WTC11 (cell line): ENCODE measurements at regions not wholly inside any gene's neighbourhood (a gene's known extent, or its start where the extent isn't known, plus 50 kb on each side); places are given as distances from the start of the nearest gene placed in this dataset.

Source experiments
- ATAC-seq: fragments of 200-7000 bp; cut with Tn5 transposase; 2 replicates; pipeline ENCODE4 v1.10.0; 2021; ENCODE audit warnings: mild to moderate bottlenecking, moderate library complexity
- CTCF ChIA-PET: fragments of 300-600 bp; sonication (Branson Sonifier 250); formaldehyde crosslinking; loops from one replicate; lab custom pipeline; 2021; ENCODE audit warnings: antibody characterized with exemption; lab: Charles Lee
- POLR2A ChIA-PET: fragments of 350-600 bp; sonication (Branson Sonifier 250); formaldehyde crosslinking; loops from one replicate; lab custom pipeline; 2021; ENCODE audit warnings: antibody characterized with exemption; lab: Charles Lee
- DNase-seq: peaks from one replicate; pipeline ENCODE4 v3.0.0; 2021; ENCODE audit warnings: low spot score
- H3K27ac Mint-ChIP-seq: 2 replicates; pipeline ENCODE4 v1.8.0; 2021; ENCODE audit warnings: mixed read lengths
- H3K27me3 Mint-ChIP-seq: 2 replicates; pipeline ENCODE4 v1.8.0; 2021; ENCODE audit warnings: low read depth, mild to moderate bottlenecking, moderate library complexity, mixed read lengths
- H3K36me3 Mint-ChIP-seq: 2 replicates; pipeline ENCODE4 v1.8.0; 2021; ENCODE audit warnings: mixed read lengths
- H3K4me1 Mint-ChIP-seq: 2 replicates; pipeline ENCODE4 v1.8.0; 2022; ENCODE audit warnings: mixed read lengths
- H3K4me3 Mint-ChIP-seq: 2 replicates; pipeline ENCODE4 v1.8.0; 2021; ENCODE audit warnings: mild to moderate bottlenecking, moderate library complexity, mixed read lengths
- H3K9me3 Mint-ChIP-seq: 2 replicates; pipeline ENCODE4 v1.8.0; 2021; ENCODE audit warnings: mixed read lengths
- ATF1 ChIP-seq: sonication (generic); formaldehyde crosslinking; IDR thresholded peaks from 2 replicates; pipeline ENCODE4 v1.8.1; 2023; ENCODE audit warnings: mild to moderate bottlenecking, moderate library complexity, missing genetic modification reagents
- CBFB ChIP-seq: sonication (generic); formaldehyde crosslinking; IDR thresholded peaks from 2 replicates; pipeline ENCODE4 v1.8.1; 2022; ENCODE audit warnings: mild to moderate bottlenecking, low read depth, missing genetic modification reagents
- CREM ChIP-seq: sonication (generic); formaldehyde crosslinking; IDR thresholded peaks from 2 replicates; pipeline ENCODE4 v1.8.1; 2022; ENCODE audit warnings: mild to moderate bottlenecking, missing genetic modification reagents, moderate library complexity
- EMX1 ChIP-seq: fragments of 250-450 bp; sonication (Bioruptor Pico); IDR thresholded peaks from 2 replicates; pipeline ENCODE4 v1.8.0; 2021; ENCODE audit warnings: mild to moderate bottlenecking
- FOXP1 ChIP-seq: sonication (generic); formaldehyde crosslinking; IDR thresholded peaks from 2 replicates; pipeline ENCODE4 v1.8.0; 2022; ENCODE audit warnings: missing genetic modification reagents, mild to moderate bottlenecking, moderate library complexity, borderline replicate concordance
- GRHL2 ChIP-seq: fragments of 250-450 bp; sonication (Bioruptor Pico); IDR thresholded peaks from 2 replicates; pipeline ENCODE4 v1.8.0; 2022; ENCODE audit warnings: mild to moderate bottlenecking, moderate library complexity; ENCODE audit not compliant: insufficient replicate concordance, severe bottlenecking
- HMGA2 ChIP-seq: fragments of 250-450 bp; sonication (Bioruptor Pico); IDR thresholded peaks from 2 replicates; pipeline ENCODE4 v1.4.0; 2021; ENCODE audit warnings: mild to moderate bottlenecking, moderate library complexity
- JUN ChIP-seq: sonication (generic); formaldehyde crosslinking; IDR thresholded peaks from 2 replicates; pipeline ENCODE4 v1.8.0; 2023; ENCODE audit warnings: mild to moderate bottlenecking, missing genetic modification reagents
- KAT7 ChIP-seq: sonication (generic); formaldehyde crosslinking; IDR thresholded peaks from 2 replicates; pipeline ENCODE4 v1.8.1; 2023; ENCODE audit warnings: missing genetic modification reagents, mild to moderate bottlenecking, borderline replicate concordance
- NFATC4 ChIP-seq: fragments of 250-450 bp; sonication (Bioruptor Pico); IDR thresholded peaks from 2 replicates; pipeline ENCODE4 v1.9.0; 2021; ENCODE audit warnings: mild to moderate bottlenecking
- NR2C2 ChIP-seq: sonication (generic); formaldehyde crosslinking; IDR thresholded peaks from 2 replicates; pipeline ENCODE4 v1.8.0; 2022; ENCODE audit warnings: mild to moderate bottlenecking, missing genetic modification reagents
- RELA ChIP-seq: sonication (generic); formaldehyde crosslinking; IDR thresholded peaks from 2 replicates; pipeline ENCODE4 v1.8.1; 2022; ENCODE audit warnings: missing genetic modification reagents, mild to moderate bottlenecking, borderline replicate concordance
- RORB ChIP-seq: fragments of 250-450 bp; sonication (Bioruptor Pico); IDR thresholded peaks from 2 replicates; pipeline ENCODE4 v1.9.0; 2021; ENCODE audit warnings: mild to moderate bottlenecking
- SMAD4 ChIP-seq: sonication (generic); formaldehyde crosslinking; IDR thresholded peaks from 2 replicates; pipeline ENCODE4 v1.8.0; 2022; ENCODE audit warnings: mild to moderate bottlenecking, missing genetic modification reagents
- SP1 ChIP-seq: sonication (generic); formaldehyde crosslinking; conservative IDR thresholded peaks from 2 replicates; pipeline ENCODE4 v1.8.1; 2022; ENCODE audit warnings: missing genetic modification reagents
- TEAD1 ChIP-seq: sonication (generic); formaldehyde crosslinking; IDR thresholded peaks from 2 replicates; pipeline ENCODE4 v1.8.0; 2022; ENCODE audit warnings: mild to moderate bottlenecking, missing genetic modification reagents
- TEAD4 ChIP-seq: sonication (generic); formaldehyde crosslinking; IDR thresholded peaks from 2 replicates; pipeline ENCODE4 v1.8.0; 2022; ENCODE audit warnings: mild to moderate bottlenecking, missing genetic modification reagents
- ZNF138 ChIP-seq: sonication (generic); formaldehyde crosslinking; conservative IDR thresholded peaks from 2 replicates; pipeline ENCODE4 v1.8.1; 2022; ENCODE audit warnings: mild to moderate bottlenecking, moderate library complexity, missing genetic modification reagents
- ZNF263 ChIP-seq: sonication (generic); formaldehyde crosslinking; IDR thresholded peaks from 2 replicates; pipeline ENCODE4 v1.8.1; 2022; ENCODE audit warnings: low read depth, mild to moderate bottlenecking, moderate library complexity, missing genetic modification reagents
- ZNF317 ChIP-seq: sonication (generic); formaldehyde crosslinking; IDR thresholded peaks from 2 replicates; pipeline ENCODE4 v1.8.1; 2023; ENCODE audit warnings: low read depth, mild to moderate bottlenecking, moderate library complexity, missing genetic modification reagents, borderline replicate concordance
- ZNF671 ChIP-seq: fragments of 250-450 bp; sonication (Bioruptor Pico); IDR thresholded peaks from 2 replicates; pipeline ENCODE4 v1.8.0; 2021; ENCODE audit warnings: mild to moderate bottlenecking
- TF ChIP-seq, protein P1 (sequence below): sonication (generic); formaldehyde crosslinking; IDR thresholded peaks from 2 replicates; pipeline ENCODE4 v1.8.0; 2022; ENCODE audit warnings: mild to moderate bottlenecking, missing genetic modification reagents
- TF ChIP-seq, protein P2 (sequence below): fragments of 250-450 bp; sonication (Bioruptor Pico); IDR thresholded peaks from 2 replicates; pipeline ENCODE4 v1.8.0; 2021; ENCODE audit warnings: mild to moderate bottlenecking
- TF ChIP-seq, protein P3 (sequence below): sonication (generic); formaldehyde crosslinking; IDR thresholded peaks from 2 replicates; pipeline ENCODE4 v1.8.1; 2022; ENCODE audit warnings: low read depth, missing genetic modification reagents, borderline replicate concordance
- TF ChIP-seq, protein P4 (sequence below): sonication (generic); formaldehyde crosslinking; IDR thresholded peaks from 2 replicates; pipeline ENCODE4 v1.8.1; 2023; ENCODE audit warnings: mild to moderate bottlenecking, missing genetic modification reagents, moderate library complexity
- TF ChIP-seq, protein P5 (sequence below): sonication (generic); formaldehyde crosslinking; IDR thresholded peaks from 2 replicates; pipeline ENCODE4 v1.8.0; 2023; ENCODE audit warnings: mild to moderate bottlenecking, missing genetic modification reagents
- TF ChIP-seq, protein P6 (sequence below): sonication (generic); formaldehyde crosslinking; IDR thresholded peaks from 2 replicates; pipeline ENCODE4 v1.8.1; 2022; ENCODE audit warnings: low read depth, mild to moderate bottlenecking, moderate library complexity, missing genetic modification reagents, borderline replicate concordance
- TF ChIP-seq, protein P7 (sequence below): sonication (generic); formaldehyde crosslinking; IDR thresholded peaks from 2 replicates; pipeline ENCODE4 v1.8.0; 2022; ENCODE audit warnings: mild to moderate bottlenecking, missing genetic modification reagents
- TF ChIP-seq, protein P8 (sequence below): sonication (generic); formaldehyde crosslinking; IDR thresholded peaks from 2 replicates; pipeline ENCODE4 v1.8.0; 2023; ENCODE audit warnings: missing genetic modification reagents

DNA sequence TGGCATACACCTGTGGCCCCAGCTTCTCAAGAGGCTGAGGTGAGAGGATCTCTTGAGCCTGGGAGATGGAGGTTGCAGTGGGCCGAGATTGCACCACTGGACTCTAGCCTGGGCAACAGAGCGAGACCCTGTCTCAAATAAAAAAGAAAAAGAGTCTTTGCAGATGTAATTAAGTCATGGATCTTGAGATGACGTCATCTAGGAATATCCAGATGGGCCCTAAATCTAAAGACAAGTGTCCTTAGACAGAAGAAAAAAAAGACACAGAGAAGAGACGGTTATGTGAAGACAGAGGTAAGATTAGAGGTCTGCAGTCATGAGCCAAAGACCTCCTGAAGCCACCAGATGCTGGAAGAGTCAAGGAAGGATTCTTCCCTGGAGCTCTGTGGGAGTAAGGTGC is 74.3 kb downstream of the RHOB start:
- H3K27ac Mint-ChIP-seq = no peak overlapping the region
- peaks cover 4% of the 10 kb centered on the region for H3K9me3 Mint-ChIP-seq
- CTCF ChIA-PET = interaction anchor here (1.0 kb wide), 1 partner anchor 71 kb away, joined by 3 read pairs; no protein-coding TSS in a partner anchor
- DNase-seq (no peak), ATAC-seq (no peak)
- POLR2A ChIA-PET = no interaction called here
- no peak for TF ChIP-seq EMX1 (CRISPR knock-in tag)
- TF ChIP-seq, protein P1, sequence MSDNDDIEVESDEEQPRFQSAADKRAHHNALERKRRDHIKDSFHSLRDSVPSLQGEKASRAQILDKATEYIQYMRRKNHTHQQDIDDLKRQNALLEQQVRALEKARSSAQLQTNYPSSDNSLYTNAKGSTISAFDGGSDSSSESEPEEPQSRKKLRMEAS (CRISPR knock-in tag) = no peak
- no peak for TF ChIP-seq FOXP1 (CRISPR knock-in tag)
- TF ChIP-seq ZNF138 = no peak
- no peak for TF ChIP-seq KAT7 (CRISPR knock-in tag)
- no peak for TF ChIP-seq ZNF317 (CRISPR knock-in tag)
- no peak for TF ChIP-seq RORB
- no peak for TF ChIP-seq SP1
- no peak for TF ChIP-seq JUN (CRISPR knock-in tag)
- TF ChIP-seq, protein P2, sequence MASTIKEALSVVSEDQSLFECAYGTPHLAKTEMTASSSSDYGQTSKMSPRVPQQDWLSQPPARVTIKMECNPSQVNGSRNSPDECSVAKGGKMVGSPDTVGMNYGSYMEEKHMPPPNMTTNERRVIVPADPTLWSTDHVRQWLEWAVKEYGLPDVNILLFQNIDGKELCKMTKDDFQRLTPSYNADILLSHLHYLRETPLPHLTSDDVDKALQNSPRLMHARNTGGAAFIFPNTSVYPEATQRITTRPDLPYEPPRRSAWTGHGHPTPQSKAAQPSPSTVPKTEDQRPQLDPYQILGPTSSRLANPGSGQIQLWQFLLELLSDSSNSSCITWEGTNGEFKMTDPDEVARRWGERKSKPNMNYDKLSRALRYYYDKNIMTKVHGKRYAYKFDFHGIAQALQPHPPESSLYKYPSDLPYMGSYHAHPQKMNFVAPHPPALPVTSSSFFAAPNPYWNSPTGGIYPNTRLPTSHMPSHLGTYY (CRISPR knock-in tag) = no peak
- no peak overlapping the region for H3K4me3 Mint-ChIP-seq
- H3K36me3 Mint-ChIP-seq = no peaks in the 10 kb centered on the region
- no peaks in the 10 kb centered on the region; the same call in 1 of the 2 replicates for H3K27me3 Mint-ChIP-seq
- H3K4me1 Mint-ChIP-seq = peaks cover 7% of the 10 kb centered on the region

DNA sequence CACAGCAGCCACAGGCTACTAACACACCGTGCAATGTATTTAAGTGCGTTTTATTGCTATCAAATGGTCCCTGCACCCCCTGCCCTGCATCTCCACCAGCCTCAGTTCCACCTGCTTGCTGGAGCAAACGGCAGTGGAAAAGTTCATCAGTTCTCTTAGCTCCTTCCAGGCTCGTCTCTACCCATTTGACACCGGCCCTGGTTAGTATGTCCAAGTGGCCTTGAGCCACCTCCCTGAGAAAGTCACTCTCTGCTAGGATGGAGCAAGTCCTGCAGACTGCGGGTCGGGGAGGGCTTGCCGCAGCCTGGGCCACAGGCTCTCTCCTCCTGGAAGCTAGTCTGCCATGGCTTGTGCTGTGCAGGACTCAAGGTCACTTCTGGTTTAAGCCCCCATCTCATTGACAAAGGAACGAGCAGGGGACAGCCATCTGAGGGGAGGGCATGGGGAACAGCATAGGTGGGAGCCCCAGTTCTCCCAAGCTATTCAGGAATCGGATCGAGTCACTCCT is 74.9 kb downstream of the RHOB start:
- H3K4me1 Mint-ChIP-seq = peaks cover 7% of the 10 kb centered on the region
- ATAC-seq (no peak), DNase-seq (no peak)
- H3K27me3 Mint-ChIP-seq = no peaks in the 10 kb centered on the region; the same call in 1 of the 2 replicates
- H3K36me3 Mint-ChIP-seq = no peaks in the 10 kb centered on the region
- H3K4me3 Mint-ChIP-seq = no peak overlapping the region
- no peak overlapping the region for H3K27ac Mint-ChIP-seq
- TF ChIP-seq, protein P3, sequence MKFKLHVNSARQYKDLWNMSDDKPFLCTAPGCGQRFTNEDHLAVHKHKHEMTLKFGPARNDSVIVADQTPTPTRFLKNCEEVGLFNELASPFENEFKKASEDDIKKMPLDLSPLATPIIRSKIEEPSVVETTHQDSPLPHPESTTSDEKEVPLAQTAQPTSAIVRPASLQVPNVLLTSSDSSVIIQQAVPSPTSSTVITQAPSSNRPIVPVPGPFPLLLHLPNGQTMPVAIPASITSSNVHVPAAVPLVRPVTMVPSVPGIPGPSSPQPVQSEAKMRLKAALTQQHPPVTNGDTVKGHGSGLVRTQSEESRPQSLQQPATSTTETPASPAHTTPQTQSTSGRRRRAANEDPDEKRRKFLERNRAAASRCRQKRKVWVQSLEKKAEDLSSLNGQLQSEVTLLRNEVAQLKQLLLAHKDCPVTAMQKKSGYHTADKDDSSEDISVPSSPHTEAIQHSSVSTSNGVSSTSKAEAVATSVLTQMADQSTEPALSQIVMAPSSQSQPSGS = no peak
- TF ChIP-seq CBFB (CRISPR knock-in tag) (no peak), TEAD4 (no peak), RELA (CRISPR knock-in tag) (no peak), ATF1 (CRISPR knock-in tag) (no peak), CREM (CRISPR knock-in tag) (no peak), ZNF671 (no peak), ZNF263 (CRISPR knock-in tag) (no peak), HMGA2 (CRISPR knock-in tag) (no peak), SMAD4 (CRISPR knock-in tag) (no peak), TEAD1 (no peak), NR2C2 (CRISPR knock-in tag) (no peak), RORB (no peak), GRHL2 (CRISPR knock-in tag) (no peak), NFATC4 (CRISPR knock-in tag) (no peak)
- TF ChIP-seq, protein P4, sequence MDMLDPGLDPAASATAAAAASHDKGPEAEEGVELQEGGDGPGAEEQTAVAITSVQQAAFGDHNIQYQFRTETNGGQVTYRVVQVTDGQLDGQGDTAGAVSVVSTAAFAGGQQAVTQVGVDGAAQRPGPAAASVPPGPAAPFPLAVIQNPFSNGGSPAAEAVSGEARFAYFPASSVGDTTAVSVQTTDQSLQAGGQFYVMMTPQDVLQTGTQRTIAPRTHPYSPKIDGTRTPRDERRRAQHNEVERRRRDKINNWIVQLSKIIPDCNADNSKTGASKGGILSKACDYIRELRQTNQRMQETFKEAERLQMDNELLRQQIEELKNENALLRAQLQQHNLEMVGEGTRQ (CRISPR knock-in tag) = no peak
- TF ChIP-seq, protein P5, sequence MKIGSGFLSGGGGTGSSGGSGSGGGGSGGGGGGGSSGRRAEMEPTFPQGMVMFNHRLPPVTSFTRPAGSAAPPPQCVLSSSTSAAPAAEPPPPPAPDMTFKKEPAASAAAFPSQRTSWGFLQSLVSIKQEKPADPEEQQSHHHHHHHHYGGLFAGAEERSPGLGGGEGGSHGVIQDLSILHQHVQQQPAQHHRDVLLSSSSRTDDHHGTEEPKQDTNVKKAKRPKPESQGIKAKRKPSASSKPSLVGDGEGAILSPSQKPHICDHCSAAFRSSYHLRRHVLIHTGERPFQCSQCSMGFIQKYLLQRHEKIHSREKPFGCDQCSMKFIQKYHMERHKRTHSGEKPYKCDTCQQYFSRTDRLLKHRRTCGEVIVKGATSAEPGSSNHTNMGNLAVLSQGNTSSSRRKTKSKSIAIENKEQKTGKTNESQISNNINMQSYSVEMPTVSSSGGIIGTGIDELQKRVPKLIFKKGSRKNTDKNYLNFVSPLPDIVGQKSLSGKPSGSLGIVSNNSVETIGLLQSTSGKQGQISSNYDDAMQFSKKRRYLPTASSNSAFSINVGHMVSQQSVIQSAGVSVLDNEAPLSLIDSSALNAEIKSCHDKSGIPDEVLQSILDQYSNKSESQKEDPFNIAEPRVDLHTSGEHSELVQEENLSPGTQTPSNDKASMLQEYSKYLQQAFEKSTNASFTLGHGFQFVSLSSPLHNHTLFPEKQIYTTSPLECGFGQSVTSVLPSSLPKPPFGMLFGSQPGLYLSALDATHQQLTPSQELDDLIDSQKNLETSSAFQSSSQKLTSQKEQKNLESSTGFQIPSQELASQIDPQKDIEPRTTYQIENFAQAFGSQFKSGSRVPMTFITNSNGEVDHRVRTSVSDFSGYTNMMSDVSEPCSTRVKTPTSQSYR (CRISPR knock-in tag) = no peak
- TF ChIP-seq, protein P6, sequence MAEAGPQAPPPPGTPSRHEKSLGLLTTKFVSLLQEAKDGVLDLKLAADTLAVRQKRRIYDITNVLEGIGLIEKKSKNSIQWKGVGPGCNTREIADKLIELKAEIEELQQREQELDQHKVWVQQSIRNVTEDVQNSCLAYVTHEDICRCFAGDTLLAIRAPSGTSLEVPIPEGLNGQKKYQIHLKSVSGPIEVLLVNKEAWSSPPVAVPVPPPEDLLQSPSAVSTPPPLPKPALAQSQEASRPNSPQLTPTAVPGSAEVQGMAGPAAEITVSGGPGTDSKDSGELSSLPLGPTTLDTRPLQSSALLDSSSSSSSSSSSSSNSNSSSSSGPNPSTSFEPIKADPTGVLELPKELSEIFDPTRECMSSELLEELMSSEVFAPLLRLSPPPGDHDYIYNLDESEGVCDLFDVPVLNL = no peak
- TF ChIP-seq, protein P7, sequence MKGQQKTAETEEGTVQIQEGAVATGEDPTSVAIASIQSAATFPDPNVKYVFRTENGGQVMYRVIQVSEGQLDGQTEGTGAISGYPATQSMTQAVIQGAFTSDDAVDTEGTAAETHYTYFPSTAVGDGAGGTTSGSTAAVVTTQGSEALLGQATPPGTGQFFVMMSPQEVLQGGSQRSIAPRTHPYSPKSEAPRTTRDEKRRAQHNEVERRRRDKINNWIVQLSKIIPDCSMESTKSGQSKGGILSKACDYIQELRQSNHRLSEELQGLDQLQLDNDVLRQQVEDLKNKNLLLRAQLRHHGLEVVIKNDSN (CRISPR knock-in tag) = no peak
- TF ChIP-seq, protein P8, sequence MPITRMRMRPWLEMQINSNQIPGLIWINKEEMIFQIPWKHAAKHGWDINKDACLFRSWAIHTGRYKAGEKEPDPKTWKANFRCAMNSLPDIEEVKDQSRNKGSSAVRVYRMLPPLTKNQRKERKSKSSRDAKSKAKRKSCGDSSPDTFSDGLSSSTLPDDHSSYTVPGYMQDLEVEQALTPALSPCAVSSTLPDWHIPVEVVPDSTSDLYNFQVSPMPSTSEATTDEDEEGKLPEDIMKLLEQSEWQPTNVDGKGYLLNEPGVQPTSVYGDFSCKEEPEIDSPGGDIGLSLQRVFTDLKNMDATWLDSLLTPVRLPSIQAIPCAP (CRISPR knock-in tag) = no peak
- CTCF ChIA-PET = interaction anchor here (1.0 to 1.1 kb wide), 2 partner anchors 72 to 75 kb away, joined by 3 read pairs; partner anchors contain the start of gene RHOB
- peaks cover 4% of the 10 kb centered on the region for H3K9me3 Mint-ChIP-seq
- POLR2A ChIA-PET = no interaction called here
